Upper lobe of right lung (tissue), 1 donor: ENCODE measurements at regions not wholly inside any gene's neighbourhood (a gene's known extent, or its start where the extent isn't known, plus 50 kb on each side); places are given as distances from the start of the nearest gene placed in this dataset.

Source experiments
- ATAC-seq: fragments of 200-7000 bp; cut with Tn5 transposase; one replicate; pipeline ENCODE4 v1.9.1; 2020; ENCODE audit warnings: mild to moderate bottlenecking, moderate library complexity
- DNase-seq: peaks from one replicate; pipeline ENCODE4 v3.0.0-alpha.2; 2020
- H3K27ac ChIP-seq: fragments of 200-600 bp; one replicate; pipeline ENCODE4 v1.8.0; 2022
- H3K27me3 ChIP-seq: fragments of 200-600 bp; one replicate; pipeline ENCODE4 v1.8.0; 2022; ENCODE audit warnings: mild to moderate bottlenecking
- H3K36me3 ChIP-seq: fragments of 200-600 bp; one replicate; pipeline ENCODE4 v1.8.0; 2022
- H3K4me1 ChIP-seq: fragments of 200-600 bp; one replicate; pipeline ENCODE4 v1.8.0; 2022
- H3K4me3 ChIP-seq: fragments of 200-600 bp; one replicate; pipeline ENCODE4 v1.8.0; 2022; ENCODE audit warnings: mild to moderate bottlenecking
- H3K9me3 ChIP-seq: fragments of 200-600 bp; one replicate; pipeline ENCODE4 v1.8.0; 2022
- CTCF ChIP-seq: fragments of 200-600 bp; IDR thresholded peaks from one replicate; pipeline ENCODE4 v1.8.0; 2022; ENCODE audit warnings: antibody characterized with exemption
- intact Hi-C: fragments of 100-400 bp; cut with DNase I; formaldehyde crosslinking; loops from one replicate; pipeline ENCODE4 v1.11.0; 2022
- donor health status: DM: no; HTN: yes; CAD: no; lungs with severe emphysema.

- no peaks in the 10 kb centered on the region for H3K27me3 ChIP-seq
- no peak overlapping the region for H3K4me3 ChIP-seq
- no peaks in the 10 kb centered on the region for H3K36me3 ChIP-seq
- H3K9me3 ChIP-seq: no peaks in the 10 kb centered on the region
- H3K27ac ChIP-seq: no peak overlapping the region
- intact Hi-C loops: no loop called here
- H3K4me1 ChIP-seq: no peaks in the 10 kb centered on the region
- no peak for TF ChIP-seq CTCF
- no peak for ATAC-seq
- DNase-seq: no peak
Measured at GRCh38 chr13:108437496-108437895, 168.0 kb downstream of the TNFSF13B start.

GRCh38 chr13:108439556-108439955 lies 170.0 kb downstream of the TNFSF13B start:
- Histone ChIP-seq H3K36me3 (no peaks in the 10 kb centered on the region), H3K9me3 (no peaks in the 10 kb centered on the region), H3K27me3 (no peaks in the 10 kb centered on the region), H3K27ac (no peak overlapping the region), H3K4me3 (no peak overlapping the region), H3K4me1 (no peaks in the 10 kb centered on the region)
- DNase-seq (no peak), ATAC-seq (no peak)
- TF ChIP-seq CTCF: no peak
- intact Hi-C loops: no loop called here

DNA sequence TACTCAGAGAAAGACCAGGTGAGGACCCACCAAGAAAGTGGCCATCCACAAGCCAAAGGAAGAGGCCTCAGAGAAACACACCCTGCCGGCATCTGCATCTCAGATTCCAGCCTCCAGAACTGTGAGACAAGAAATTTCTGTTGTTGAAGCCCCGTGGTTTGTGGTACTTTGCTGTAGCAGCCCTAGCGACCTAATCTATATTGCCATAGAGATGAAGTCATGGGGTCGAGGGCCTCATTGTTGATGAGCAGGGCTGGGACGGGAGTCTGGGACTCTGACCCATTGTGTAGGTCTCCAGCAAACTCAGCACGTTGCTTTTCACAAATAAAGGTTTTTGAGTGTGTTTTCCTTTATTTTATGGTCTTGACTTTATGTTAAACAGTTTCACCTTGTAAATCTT lies 174.9 kb downstream of the TNFSF13B start:
- Histone ChIP-seq H3K36me3 (no peaks in the 10 kb centered on the region), H3K9me3 (no peaks in the 10 kb centered on the region), H3K4me3 (no peak overlapping the region), H3K27ac (no peak overlapping the region), H3K27me3 (no peaks in the 10 kb centered on the region), H3K4me1 (no peaks in the 10 kb centered on the region)
- intact Hi-C loops: no loop called here
- DNase-seq (no peak), ATAC-seq (no peak)
- no peak for TF ChIP-seq CTCF

DNA sequence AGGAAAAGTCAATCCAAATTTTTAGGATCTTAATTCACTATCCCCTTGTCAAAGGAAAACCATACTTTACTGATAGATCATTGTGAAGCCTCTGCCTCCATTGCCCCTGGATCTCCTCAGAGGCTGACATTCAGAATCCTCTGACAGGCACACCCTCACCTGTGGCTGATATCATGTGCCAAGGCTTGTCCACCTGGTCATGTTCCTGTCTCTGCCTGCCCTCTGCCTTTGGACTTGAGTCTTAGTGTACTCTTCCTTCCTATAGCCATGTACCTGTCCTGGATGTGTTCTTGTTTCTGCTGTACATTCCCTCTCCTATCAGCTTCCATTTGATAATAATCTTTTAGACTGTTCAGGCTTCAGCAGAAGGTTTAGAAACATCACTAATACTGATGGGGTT lies 179.4 kb downstream of the TNFSF13B start:
- H3K4me1 ChIP-seq: no peaks in the 10 kb centered on the region
- intact Hi-C loops: no loop called here
- ATAC-seq: no peak
- no peak for DNase-seq
- H3K9me3 ChIP-seq: no peaks in the 10 kb centered on the region
- TF ChIP-seq CTCF: no peak
- H3K27me3 ChIP-seq: no peaks in the 10 kb centered on the region
- H3K4me3 ChIP-seq: no peak overlapping the region
- no peaks in the 10 kb centered on the region for H3K36me3 ChIP-seq
- no peak overlapping the region for H3K27ac ChIP-seq

DNA sequence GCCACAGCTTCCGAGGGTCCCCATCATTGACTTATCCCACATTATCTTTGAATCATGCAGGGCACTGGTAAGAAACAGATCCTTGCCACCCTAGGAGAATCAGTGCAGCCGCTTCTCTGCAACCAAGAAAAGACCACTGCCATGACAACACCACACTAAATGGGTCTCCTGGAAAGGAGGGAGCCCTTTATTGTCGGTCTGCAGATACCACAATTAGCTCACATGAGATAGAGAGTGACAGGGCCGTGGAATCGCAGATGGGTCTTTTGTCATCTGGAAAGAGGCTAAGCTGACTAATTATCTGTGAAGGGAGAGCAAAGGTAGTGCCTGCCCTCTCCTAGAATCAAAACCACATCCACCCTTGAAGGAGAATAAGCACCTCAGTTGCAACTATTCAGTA lies 178.3 kb upstream of the MYO16 start:
- no peaks in the 10 kb centered on the region for H3K4me1 ChIP-seq
- no peak for TF ChIP-seq CTCF
- DNase-seq (no peak), ATAC-seq (no peak)
- no peak overlapping the region for H3K4me3 ChIP-seq
- no peaks in the 10 kb centered on the region for H3K9me3 ChIP-seq
- intact Hi-C loops: no loop called here
- H3K36me3 ChIP-seq: no peaks in the 10 kb centered on the region
- no peaks in the 10 kb centered on the region for H3K27me3 ChIP-seq
- H3K27ac ChIP-seq: no peak overlapping the region

GRCh38 chr13:108455320-108455719 lies 174.1 kb upstream of the MYO16 start:
- DNase-seq: no peak
- H3K27ac ChIP-seq: no peak overlapping the region
- no peaks in the 10 kb centered on the region for H3K27me3 ChIP-seq
- no peak for ATAC-seq
- H3K36me3 ChIP-seq: no peaks in the 10 kb centered on the region
- no peak for TF ChIP-seq CTCF
- no peaks in the 10 kb centered on the region for H3K9me3 ChIP-seq
- no peaks in the 10 kb centered on the region for H3K4me1 ChIP-seq
- intact Hi-C loops: no loop called here
- no peak overlapping the region for H3K4me3 ChIP-seq
